ENCODE measurements at regions not wholly inside any gene's neighbourhood (a gene's known extent, or its start where the extent isn't known, plus 50 kb on each side); places are given as distances from the start of the nearest gene placed in this dataset.

DNA sequence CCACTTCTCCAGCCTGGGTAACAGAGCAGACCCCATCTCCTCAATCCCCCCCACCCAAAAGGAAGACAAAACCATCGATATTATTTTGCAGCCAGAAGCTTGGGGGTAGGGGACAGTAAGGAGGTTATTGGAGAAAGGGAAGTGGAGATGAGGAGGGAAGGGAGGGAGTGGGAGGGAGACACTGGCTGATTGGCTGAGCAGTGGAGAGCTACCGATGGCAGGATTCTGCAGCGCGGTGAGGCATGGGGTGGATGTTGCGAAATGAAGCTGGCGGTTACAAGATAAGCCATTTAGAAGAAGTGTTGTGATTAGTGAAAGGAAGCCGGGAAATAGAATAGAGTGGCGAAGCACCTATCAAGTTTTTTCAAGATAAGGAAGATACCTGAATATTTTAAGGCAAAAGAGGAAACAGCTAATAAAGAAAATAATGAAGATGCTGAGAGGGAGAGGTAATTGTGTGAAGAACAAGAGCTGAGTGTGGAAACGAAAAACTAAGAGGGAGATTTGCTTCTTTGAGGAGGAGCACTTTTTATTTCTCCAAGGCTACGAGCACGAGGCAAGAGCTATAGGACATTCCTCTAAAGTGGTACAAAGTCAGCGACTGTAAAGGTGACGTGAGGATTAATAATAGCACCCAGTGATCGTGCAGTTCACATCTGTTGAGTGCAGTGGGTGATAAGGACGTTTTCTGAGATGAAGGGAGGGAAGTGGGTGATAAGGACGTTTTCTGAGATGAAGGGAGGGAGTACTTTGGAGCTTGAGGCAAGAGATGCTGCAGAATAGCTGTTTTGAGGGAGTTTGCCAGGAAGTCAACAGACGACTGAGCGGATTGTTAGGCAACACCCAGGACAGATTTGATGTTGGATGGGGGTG lies 103.2 kb upstream of the KIF26B start:
- TF ChIP-seq POLR2A (IDR thresholded peaks at IDR 0.05) = no peak
- TF ChIP-seq, protein P1, sequence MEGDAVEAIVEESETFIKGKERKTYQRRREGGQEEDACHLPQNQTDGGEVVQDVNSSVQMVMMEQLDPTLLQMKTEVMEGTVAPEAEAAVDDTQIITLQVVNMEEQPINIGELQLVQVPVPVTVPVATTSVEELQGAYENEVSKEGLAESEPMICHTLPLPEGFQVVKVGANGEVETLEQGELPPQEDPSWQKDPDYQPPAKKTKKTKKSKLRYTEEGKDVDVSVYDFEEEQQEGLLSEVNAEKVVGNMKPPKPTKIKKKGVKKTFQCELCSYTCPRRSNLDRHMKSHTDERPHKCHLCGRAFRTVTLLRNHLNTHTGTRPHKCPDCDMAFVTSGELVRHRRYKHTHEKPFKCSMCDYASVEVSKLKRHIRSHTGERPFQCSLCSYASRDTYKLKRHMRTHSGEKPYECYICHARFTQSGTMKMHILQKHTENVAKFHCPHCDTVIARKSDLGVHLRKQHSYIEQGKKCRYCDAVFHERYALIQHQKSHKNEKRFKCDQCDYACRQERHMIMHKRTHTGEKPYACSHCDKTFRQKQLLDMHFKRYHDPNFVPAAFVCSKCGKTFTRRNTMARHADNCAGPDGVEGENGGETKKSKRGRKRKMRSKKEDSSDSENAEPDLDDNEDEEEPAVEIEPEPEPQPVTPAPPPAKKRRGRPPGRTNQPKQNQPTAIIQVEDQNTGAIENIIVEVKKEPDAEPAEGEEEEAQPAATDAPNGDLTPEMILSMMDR (IDR thresholded peaks at IDR 0.05 in 4 of 5, conservative IDR thresholded peaks at IDR 0.05 in 1 of 5) = no peak
